Right lobe of liver (tissue), 6 donors: ENCODE measurements at regions not wholly inside any gene's neighbourhood (a gene's known extent, or its start where the extent isn't known, plus 50 kb on each side); places are given as distances from the start of the nearest gene placed in this dataset.

ENCODE experiments used
- ATAC-seq, 4 donors: fragments of 200-7000 bp; cut with Tn5 transposase; one replicate each; pipeline ENCODE4 v1.9.1; 2020; ENCODE audit warnings: mild to moderate bottlenecking in 4 of 4, moderate library complexity in 4 of 4
- DNase-seq, 3 donors: peaks; one replicate each; pipeline ENCODE4 v3.0.0-alpha.2; 2020
- H3K27ac ChIP-seq, 3 donors: fragments of 200-600 bp; one replicate each; pipeline ENCODE4 v1.8.0; 2022
- H3K27me3 ChIP-seq, 2 donors: fragments of 200-600 bp; one replicate each; pipeline ENCODE4 v1.8.0; 2022
- H3K36me3 ChIP-seq, 4 donors: fragments of 200-600 bp; sonication (generic) in 1 of 4; one replicate each; pipeline versions ENCODE4 v1.5.1 to v1.8.0; 2017 to 2022; ENCODE audit warnings: control low read depth in 1 of 4
- H3K4me1 ChIP-seq, 4 donors: fragments of 200-600 bp; sonication (generic) in 1 of 4; one replicate each; pipeline versions ENCODE4 v1.5.1 to v1.8.0; 2017 to 2022; ENCODE audit warnings: control low read depth in 1 of 4
- H3K4me3 ChIP-seq, 3 donors: fragments of 200-600 bp; one replicate each; pipeline ENCODE4 v1.8.0; 2022
- H3K9me3 ChIP-seq, 4 donors: fragments of 200-600 bp; sonication (generic) in 1 of 4; one replicate each; pipeline versions ENCODE4 v1.5.1 to v1.8.0; 2017 to 2022; ENCODE audit warnings: control low read depth in 1 of 4
- CTCF ChIP-seq, 4 donors: fragments of 200-600 bp in 3 of 4; fragments of 450-650 bp in 1 of 4; IDR thresholded peaks; one replicate each; pipeline versions ENCODE4 v1.5.1 to v1.8.0; 2016 to 2022; ENCODE audit warnings: antibody characterized with exemption in 4 of 4, mild to moderate bottlenecking in 2 of 4
- POLR2A ChIP-seq: fragments of 450-650 bp; IDR thresholded peaks from one replicate; pipeline ENCODE4 v1.6.1; 2017; ENCODE audit warnings: antibody characterized with exemption, mild to moderate bottlenecking
- WGBS: methylation state at CpG from one replicate; pipeline ENCODE4 v1.1.6; 2018; ENCODE audit warnings: low coverage, low lambda C conversion rate; ENCODE audit not compliant: insufficient coverage; ENCODE audit errors: missing lambda C conversion rate; 5-methylcytosine and 5-hydroxymethylcytosine counted together
- intact Hi-C, 2 donors: fragments of 100-400 bp; cut with DNase I; formaldehyde crosslinking; loops; one replicate each; pipeline versions ENCODE4 v1.11.2 to v1.14.1; 2022
- donor health status: DM: no; HTN: yes; CAD: no.
- donor health status: DM: no; HTN: no; CAD: no.
- donor health status: DM: no; HTN: no; CAD: no.
- donor health status: DM: no; HTN: yes; CAD: no.
- donor health status: DM: no; HTN: yes; CAD: no.

DNA sequence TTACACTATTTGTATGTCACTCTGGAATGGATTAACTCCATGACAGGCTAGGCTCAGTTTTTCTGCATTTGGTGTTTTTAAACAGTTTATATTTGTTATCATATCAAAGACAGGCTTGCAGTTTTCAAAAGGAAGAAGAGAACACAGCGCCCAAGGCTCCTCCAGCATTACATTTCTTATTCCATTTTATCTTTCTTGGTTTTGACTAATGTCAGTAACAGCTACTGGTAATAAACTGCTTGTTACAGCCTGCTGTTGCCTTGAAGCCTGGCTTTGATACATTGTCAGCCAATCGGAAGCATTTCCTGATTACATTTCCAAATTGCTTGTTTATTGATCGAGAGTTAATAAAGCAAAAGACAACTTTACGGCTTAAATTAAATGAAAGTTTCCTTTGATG lies 166.0 kb upstream of the MDFIC start:
- DNase-seq (no peak), ATAC-seq (no peak)
- Histone ChIP-seq H3K4me1 (no peaks in the 10 kb centered on the region), H3K27me3 (no peaks in the 10 kb centered on the region), H3K36me3 (no peaks in the 10 kb centered on the region), H3K27ac (no peak overlapping the region), H3K4me3 (no peak overlapping the region), H3K9me3 (no peaks in the 10 kb centered on the region)
- no peak for TF ChIP-seq POLR2A
- no peak for TF ChIP-seq CTCF (IDR thresholded peaks at IDR 0.05)
- intact Hi-C loops, result no loop called here
- 49% methylated on average over 4 of the region's 4 CpGs for WGBS

DNA sequence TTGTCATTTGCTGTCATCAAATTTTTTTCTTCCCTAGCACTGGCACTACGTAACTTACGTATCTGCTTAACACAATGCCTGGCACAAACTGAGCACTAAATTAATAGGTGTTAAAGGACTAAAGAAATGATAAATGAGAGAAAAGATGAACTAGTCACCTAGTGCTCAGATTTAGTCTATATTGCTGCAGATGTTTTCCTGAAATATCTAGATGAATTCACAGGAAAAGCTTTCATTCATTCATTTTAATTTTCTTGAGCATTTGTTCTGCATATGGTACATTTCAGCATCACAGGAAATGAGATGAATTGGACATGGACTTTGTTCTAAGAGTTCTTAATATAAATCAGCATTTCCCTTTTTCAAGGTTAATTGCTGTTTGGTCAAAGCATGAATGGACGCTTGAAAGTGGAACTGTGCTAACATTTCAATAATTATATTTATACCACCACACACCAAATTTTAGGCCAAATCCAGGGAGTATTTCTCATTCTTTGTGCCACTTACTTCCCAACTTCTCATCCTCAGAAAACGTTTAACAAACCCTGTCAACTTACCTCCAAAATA lies 163.2 kb upstream of the MDFIC start:
- Histone ChIP-seq H3K4me1 (no peaks in the 10 kb centered on the region), H3K36me3 (no peaks in the 10 kb centered on the region), H3K27ac (no peak overlapping the region), H3K9me3 (no peaks in the 10 kb centered on the region), H3K4me3 (no peak overlapping the region), H3K27me3 (no peaks in the 10 kb centered on the region)
- ATAC-seq (no peak), DNase-seq (no peak)
- no peak for TF ChIP-seq CTCF (IDR thresholded peaks at IDR 0.05)
- no peak for TF ChIP-seq POLR2A
- intact Hi-C loops, result no loop called here
- 66% methylated on average over 4 of the region's 4 CpGs for WGBS

- intact Hi-C loops, result no loop called here
- no peaks in the 10 kb centered on the region for H3K9me3 ChIP-seq
- H3K36me3 ChIP-seq, result no peaks in the 10 kb centered on the region
- DNase-seq, result no peak
- no peaks in the 10 kb centered on the region for H3K4me1 ChIP-seq
- ATAC-seq, result no peak
- TF ChIP-seq POLR2A (no peak), CTCF (IDR thresholded peaks at IDR 0.05) (no peak)
- H3K27ac ChIP-seq, result no peak overlapping the region
- no peak overlapping the region for H3K4me3 ChIP-seq
- whole genome bisulfite sequencing, result 88% methylated on average over 2 of the region's 2 CpGs
- no peaks in the 10 kb centered on the region for H3K27me3 ChIP-seq
Observed at GRCh38 chr7:114759347-114760062, 162.4 kb upstream of the MDFIC start.

DNA sequence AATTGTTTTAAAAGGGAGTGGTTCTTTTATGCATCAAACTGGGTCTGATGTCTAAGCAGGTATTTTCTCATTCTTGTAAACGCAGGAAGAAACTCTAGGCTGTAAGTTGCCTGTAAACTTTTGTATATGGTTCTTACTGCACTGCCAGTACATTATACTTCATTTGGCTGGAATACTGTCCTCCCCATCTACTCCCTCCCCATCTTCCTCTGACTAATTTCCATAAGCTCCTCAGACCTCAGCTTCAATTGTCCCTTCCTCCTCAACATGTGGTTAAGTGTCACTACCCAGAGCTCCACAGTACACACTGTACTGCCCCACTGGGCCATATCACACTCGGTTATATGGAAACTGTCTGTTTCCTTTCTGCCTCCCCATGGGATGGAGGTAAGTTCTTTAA lies 161.4 kb upstream of the MDFIC start:
- intact Hi-C loops, result no loop called here
- 54% methylated on average over 2 of the region's 2 CpGs for whole genome bisulfite sequencing
- H3K27ac ChIP-seq, result no peak overlapping the region
- TF ChIP-seq POLR2A, result no peak
- no peak for TF ChIP-seq CTCF (IDR thresholded peaks at IDR 0.05)
- no peak overlapping the region for H3K4me3 ChIP-seq
- H3K36me3 ChIP-seq, result no peaks in the 10 kb centered on the region
- H3K27me3 ChIP-seq, result no peaks in the 10 kb centered on the region
- no peak for DNase-seq
- no peaks in the 10 kb centered on the region for H3K4me1 ChIP-seq
- no peak for ATAC-seq
- H3K9me3 ChIP-seq, result no peaks in the 10 kb centered on the region
